Progenitor cell of endocrine pancreas (in vitro differentiated cells): ENCODE measurements at regions not wholly inside any gene's neighbourhood (a gene's known extent, or its start where the extent isn't known, plus 50 kb on each side); places are given as distances from the start of the nearest gene placed in this dataset.

Source experiments
- DNase-seq: peaks from one replicate; pipeline ENCODE4 v3.0.0; 2021; ENCODE audit warnings: low spot score; ENCODE audit not compliant: unreplicated experiment
- H3K27ac Mint-ChIP-seq: 2 replicates; pipeline ENCODE4 v1.8.0; 2021; ENCODE audit warnings: mild to moderate bottlenecking, moderate library complexity, mixed read lengths
- H3K27me3 Mint-ChIP-seq: 2 replicates; pipeline ENCODE4 v1.8.0; 2021; ENCODE audit warnings: mixed read lengths
- H3K36me3 Mint-ChIP-seq: 2 replicates; pipeline ENCODE4 v1.8.0; 2022; ENCODE audit warnings: mixed read lengths; ENCODE audit not compliant: insufficient read depth
- H3K4me1 Mint-ChIP-seq: 2 replicates; pipeline ENCODE4 v1.8.0; 2021; ENCODE audit warnings: low read depth, mixed read lengths
- H3K4me3 Mint-ChIP-seq: 2 replicates; pipeline ENCODE4 v1.8.0; 2021; ENCODE audit warnings: low read depth, mild to moderate bottlenecking, moderate library complexity, mixed read lengths
- H3K9me3 Mint-ChIP-seq: 2 replicates; pipeline ENCODE4 v1.8.0; 2021; ENCODE audit warnings: low read depth, mixed read lengths
- TF ChIP-seq, protein P1 (sequence below): fragments of 200-600 bp; sonication (generic); IDR thresholded peaks from one replicate; pipeline ENCODE4 v1.5.0; 2021; ENCODE audit warnings: antibody characterized with exemption, mild to moderate bottlenecking; ENCODE audit not compliant: unreplicated experiment

DNA sequence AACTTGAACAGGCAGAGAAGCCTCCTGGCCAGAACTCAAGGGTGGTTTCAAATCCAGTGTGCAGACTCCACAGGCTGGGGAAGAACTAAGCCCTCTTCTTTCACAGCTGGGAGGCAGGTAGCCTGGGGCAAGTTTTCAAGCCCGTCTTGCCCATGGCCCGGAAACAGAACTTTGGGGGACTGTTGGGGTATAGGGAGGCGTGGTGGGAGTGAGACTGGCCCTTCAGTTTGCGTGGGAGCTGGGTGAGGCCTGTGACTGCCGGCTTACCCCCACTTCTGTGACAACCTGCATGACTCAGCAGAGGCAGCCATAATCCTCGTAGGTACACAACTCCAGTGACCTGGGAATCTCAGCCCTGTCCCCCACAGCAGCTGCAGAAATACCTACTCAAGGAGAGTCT, 1125.7 kb downstream of the HACE1 start:
- peaks cover 22% of the 10 kb centered on the region for H3K9me3 Mint-ChIP-seq

DNA sequence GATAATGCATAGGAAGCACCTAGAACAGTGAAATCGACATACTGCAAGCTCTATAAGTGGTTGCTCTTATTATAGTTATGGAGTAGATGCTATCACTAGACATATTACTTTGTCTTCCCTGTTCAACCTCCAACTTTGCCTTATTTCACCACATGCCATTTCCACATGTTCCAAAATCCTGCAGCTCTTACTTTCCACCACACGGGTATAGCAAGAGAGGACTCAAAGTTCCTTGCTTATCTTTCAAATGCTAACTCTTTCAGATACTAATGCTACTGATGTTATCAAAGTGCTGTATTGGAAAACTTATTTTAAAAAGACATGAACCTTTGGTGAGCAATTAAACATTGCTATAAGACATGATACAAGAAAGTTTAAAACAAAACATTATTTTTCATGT, 1130.1 kb downstream of the HACE1 start:
- Mint-ChIP-seq H3K4me1 (no peaks in the 10 kb centered on the region), H3K4me3 (no peak overlapping the region), H3K27ac (no peak overlapping the region), H3K9me3 (no peaks in the 10 kb centered on the region), H3K27me3 (no peaks in the 10 kb centered on the region), H3K36me3 (no peaks in the 10 kb centered on the region)
- TF ChIP-seq, protein P1, sequence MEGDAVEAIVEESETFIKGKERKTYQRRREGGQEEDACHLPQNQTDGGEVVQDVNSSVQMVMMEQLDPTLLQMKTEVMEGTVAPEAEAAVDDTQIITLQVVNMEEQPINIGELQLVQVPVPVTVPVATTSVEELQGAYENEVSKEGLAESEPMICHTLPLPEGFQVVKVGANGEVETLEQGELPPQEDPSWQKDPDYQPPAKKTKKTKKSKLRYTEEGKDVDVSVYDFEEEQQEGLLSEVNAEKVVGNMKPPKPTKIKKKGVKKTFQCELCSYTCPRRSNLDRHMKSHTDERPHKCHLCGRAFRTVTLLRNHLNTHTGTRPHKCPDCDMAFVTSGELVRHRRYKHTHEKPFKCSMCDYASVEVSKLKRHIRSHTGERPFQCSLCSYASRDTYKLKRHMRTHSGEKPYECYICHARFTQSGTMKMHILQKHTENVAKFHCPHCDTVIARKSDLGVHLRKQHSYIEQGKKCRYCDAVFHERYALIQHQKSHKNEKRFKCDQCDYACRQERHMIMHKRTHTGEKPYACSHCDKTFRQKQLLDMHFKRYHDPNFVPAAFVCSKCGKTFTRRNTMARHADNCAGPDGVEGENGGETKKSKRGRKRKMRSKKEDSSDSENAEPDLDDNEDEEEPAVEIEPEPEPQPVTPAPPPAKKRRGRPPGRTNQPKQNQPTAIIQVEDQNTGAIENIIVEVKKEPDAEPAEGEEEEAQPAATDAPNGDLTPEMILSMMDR = peak; percentile 30
- DNase-seq = no peak

More for the DNA sequence above, 1125.7 kb downstream of the HACE1 start:
- no peak for DNase-seq
- TF ChIP-seq, protein P1 = no peak
- Mint-ChIP-seq H3K4me1 (peaks cover 4% of the 10 kb centered on the region), H3K27ac (no peak overlapping the region), H3K36me3 (no peaks in the 10 kb centered on the region), H3K27me3 (no peaks in the 10 kb centered on the region), H3K4me3 (no peak overlapping the region)

DNA sequence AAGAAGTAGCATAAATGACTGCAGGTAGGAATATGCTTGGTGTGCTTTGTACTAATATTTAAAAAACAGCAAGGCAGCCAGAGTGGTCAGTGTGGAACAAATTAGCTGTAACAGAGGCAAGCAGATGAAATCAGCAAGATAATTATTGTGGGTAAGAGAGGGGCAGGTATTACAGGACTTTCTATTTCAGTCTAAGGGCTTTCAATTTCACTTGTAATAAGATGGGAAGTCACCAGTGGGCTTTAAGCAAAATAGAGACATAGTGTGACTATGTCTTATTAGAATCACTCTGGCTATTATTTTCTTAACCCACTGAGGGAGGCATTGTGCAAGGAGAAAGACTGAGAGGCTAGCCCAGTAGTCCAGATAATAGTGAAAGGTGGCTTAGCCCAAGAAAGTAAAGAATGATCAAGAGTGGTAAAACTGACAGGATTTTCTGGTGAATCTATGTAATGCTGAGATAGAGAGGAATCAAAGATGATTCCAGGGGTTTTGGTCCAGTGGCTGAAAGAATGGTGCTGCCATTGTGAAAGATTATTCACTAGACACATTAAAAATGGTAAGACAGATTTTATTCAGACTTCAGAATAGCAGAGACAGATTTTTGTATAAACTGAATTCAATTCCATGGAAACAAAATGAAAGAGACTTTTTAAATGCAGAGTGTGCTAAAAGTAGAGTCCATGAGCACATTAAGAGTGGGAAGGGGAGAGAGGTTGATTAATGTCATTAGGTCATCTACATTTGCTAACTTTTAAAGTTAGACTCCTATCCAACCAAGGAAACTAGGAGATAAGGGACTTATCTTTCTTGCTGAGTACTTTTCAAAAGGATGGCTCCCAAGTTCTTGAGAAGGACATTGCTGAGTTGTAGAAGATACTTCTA, 1136.0 kb downstream of the HACE1 start:
- DNase-seq = no peak
- peaks cover 3% of the 10 kb centered on the region for H3K4me1 Mint-ChIP-seq
- H3K9me3 Mint-ChIP-seq = no peaks in the 10 kb centered on the region
- no peak overlapping the region for H3K4me3 Mint-ChIP-seq
- no peaks in the 10 kb centered on the region for H3K36me3 Mint-ChIP-seq
- no peak overlapping the region for H3K27ac Mint-ChIP-seq
- TF ChIP-seq, protein P1 = no peak
- H3K27me3 Mint-ChIP-seq = no peaks in the 10 kb centered on the region

DNA sequence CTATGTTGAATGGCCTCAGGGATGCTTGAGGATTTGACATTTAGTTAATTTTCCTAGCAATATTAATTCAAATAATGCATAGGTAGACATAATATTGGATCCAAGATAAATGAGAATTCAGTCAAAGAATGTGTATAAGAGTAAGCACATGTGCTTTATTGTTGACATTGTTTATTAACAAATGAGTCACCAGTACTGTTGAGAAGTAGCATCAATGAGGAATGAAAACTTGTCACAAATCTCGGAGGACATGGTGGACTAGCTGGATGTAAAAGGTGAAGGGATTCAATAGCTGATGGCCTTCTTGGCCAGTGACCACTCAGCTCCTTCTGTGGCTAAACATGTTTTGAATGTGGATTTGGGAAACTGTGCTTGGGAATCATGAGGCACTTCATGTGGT, 1137.0 kb downstream of the HACE1 start:
- Mint-ChIP-seq H3K9me3 (no peaks in the 10 kb centered on the region), H3K4me3 (no peak overlapping the region), H3K4me1 (peaks cover 3% of the 10 kb centered on the region), H3K27me3 (no peaks in the 10 kb centered on the region), H3K27ac (no peak overlapping the region), H3K36me3 (no peaks in the 10 kb centered on the region)
- no peak for DNase-seq
- TF ChIP-seq, protein P1 = no peak

DNA sequence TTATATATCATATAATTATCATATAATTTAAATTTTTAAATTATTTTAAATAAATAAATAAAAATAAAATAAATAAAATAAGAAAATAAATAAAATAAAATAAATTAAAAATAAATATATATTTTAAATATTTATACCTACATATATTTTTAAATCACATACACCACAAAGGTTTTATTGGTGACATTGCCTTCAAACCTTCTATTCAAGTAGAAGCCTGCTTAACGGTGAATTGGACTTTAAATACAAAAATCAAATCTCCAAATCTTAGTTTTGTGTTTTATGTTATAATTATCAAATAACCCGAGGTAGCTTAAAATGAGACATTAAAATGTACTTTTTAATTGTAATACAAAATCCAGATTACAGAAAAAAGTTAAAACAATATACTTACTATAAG, 1137.8 kb downstream of the HACE1 start:
- DNase-seq = no peak
- no peak overlapping the region for H3K27ac Mint-ChIP-seq
- H3K36me3 Mint-ChIP-seq = no peaks in the 10 kb centered on the region
- H3K4me3 Mint-ChIP-seq = no peak overlapping the region
- TF ChIP-seq, protein P1 = no peak
- H3K27me3 Mint-ChIP-seq = no peaks in the 10 kb centered on the region
- no peaks in the 10 kb centered on the region for H3K9me3 Mint-ChIP-seq
- peaks cover 3% of the 10 kb centered on the region for H3K4me1 Mint-ChIP-seq
